ENCODE measurements at regions not wholly inside any gene's neighbourhood (a gene's known extent, or its start where the extent isn't known, plus 50 kb on each side); places are given as distances from the start of the nearest gene placed in this dataset.

DNA sequence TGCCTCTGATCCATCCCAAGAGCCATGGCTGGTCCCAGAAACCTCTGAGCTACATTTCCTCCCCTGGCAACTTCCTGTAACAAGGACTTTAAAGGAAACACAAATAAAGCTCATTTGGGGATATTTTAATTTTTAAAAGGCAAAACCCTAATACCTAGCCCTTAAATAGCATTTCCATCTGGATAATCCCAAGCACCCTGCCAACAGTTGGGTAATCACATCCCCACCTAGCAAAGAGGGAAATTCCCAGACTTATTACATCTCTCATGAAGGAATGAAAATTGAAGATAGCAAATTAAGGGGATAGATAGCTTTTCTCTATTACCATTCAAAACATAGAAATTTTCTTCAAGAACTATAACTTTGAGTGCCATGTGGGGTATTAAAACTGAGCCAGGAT, 213.7 kb upstream of the BMP4 start (continued):
- no peak for TF ChIP-seq CHD7 (IDR thresholded peaks at IDR 0.05; ENCODE audit: insufficient replicate concordance, low read length)
- TF ChIP-seq TCF12 (IDR thresholded peaks at IDR 0.05; ENCODE audit: low read depth, low read length) = no peak
- TF ChIP-seq RFX5 (IDR thresholded peaks at IDR 0.05; ENCODE audit: borderline replicate concordance, low read depth, low read length) = no peak
- TF ChIP-seq NRF1 (IDR thresholded peaks at IDR 0.05; ENCODE audit: low read depth, low read length) = no peak
